HG03565 (cell line): ENCODE measurements at regions not wholly inside any gene's neighbourhood (a gene's known extent, or its start where the extent isn't known, plus 50 kb on each side); places are given as distances from the start of the nearest gene placed in this dataset.
"Not testable (repeated sequence)": the region's sequence is repeated elsewhere in the genome, so short reads cannot be mapped to it uniquely, and the experiment has no call there.

ENCODE experiments used
- ATAC-seq: cut with Tn5 transposase; IDR thresholded peaks from one replicate; pipeline ENCODE4 v1.9.1; 2021; ENCODE audit warnings: mild to moderate bottlenecking, moderate library complexity; ENCODE audit not compliant: unreplicated experiment

DNA sequence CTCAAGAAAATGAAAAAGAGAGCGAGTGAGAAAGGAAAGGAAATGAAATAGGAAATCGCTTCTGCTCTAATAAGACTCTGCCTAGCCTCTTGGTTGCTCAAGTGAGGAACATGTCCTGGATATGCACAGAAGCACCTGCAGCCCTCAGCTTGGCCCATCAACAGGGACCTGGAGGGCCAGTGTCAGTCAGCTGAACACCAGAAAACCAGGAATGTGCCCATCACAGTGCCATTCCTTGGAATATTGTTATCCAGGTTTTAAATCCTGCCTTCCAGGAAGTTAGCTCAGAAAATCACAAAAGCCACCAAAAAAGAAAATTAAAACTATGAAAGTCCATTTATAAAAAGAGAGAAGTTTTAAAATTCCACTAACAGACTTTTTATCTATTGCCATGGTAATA, 173.4 kb upstream of the TPM1 start:
- ATAC-seq: no peak

DNA sequence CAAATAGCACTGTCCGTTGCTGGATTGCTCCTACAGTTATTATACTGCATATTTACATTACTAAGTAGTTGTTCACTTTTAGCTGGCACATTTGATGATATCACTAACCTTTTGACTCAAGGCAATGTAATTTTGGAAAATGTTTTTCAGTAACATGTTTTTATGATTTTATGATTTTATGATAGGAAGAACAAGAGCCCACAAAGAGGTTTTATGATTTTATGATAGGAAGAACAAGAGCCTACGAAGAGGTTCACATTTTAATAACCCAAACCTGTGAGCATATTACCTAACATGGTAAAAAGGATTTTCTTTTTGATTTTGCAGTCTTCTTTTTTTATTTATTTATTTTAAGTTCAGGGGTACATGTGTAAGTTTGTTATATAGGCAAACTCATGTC, 172.3 kb upstream of the TPM1 start:
- ATAC-seq: no peak

DNA sequence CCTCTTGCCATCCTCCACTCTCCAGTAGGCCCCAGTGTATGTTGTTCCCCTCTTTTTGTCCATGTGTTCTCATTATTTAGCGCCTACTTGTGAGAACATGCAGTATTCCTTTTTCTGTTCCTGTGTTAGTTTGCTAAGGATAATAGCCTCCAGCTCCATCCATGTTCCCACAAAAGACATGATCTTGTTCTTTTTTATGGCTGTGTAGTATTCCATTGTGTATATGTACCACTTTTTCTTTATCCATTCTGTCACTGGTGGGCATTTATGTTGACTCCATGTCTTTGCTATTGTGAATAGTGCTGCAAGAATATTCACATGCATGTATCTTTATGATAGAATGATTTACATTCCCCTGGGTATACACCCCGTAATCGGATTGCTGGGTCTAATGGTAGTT, 171.8 kb upstream of the TPM1 start:
- not testable (repeated sequence) for ATAC-seq

DNA sequence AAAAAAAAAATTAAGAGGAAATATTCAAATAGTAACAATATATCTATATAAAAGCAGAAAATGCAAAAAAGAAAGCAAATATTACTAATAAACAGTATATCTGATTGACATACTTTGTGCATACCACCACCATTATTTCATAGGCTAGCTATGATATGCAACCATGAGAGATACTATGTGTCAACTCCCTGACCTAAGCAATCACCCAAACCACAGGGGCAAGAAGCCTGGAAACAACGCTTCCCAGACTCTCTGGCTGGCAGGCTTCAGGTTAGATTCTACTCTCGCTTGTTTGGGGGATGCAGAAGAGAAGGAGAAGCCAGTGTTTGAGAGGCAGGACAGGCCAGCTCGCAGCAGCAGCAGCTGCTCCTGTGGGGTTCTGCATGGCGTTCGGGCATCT, 169.3 kb upstream of the TPM1 start:
- no peak for ATAC-seq

DNA sequence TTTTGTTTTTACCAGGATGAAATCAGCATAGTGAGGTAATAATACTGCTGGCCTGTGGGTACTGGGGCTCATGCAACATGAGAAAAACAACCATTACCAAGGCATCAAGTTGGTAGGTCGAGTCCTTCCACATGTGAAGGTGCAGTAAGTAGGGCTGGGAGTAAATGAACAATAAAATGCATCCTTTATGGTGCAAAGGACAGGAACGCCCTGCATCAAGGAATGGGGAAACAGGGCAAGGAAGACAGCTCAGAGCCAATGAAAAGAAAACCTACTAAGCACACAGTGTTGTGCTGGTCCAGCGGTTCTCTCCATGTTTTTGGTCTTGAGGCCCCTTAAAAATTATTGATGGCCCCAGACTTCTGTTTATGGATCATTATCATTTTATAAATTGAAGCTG, 168.5 kb upstream of the TPM1 start:
- ATAC-seq: no peak

DNA sequence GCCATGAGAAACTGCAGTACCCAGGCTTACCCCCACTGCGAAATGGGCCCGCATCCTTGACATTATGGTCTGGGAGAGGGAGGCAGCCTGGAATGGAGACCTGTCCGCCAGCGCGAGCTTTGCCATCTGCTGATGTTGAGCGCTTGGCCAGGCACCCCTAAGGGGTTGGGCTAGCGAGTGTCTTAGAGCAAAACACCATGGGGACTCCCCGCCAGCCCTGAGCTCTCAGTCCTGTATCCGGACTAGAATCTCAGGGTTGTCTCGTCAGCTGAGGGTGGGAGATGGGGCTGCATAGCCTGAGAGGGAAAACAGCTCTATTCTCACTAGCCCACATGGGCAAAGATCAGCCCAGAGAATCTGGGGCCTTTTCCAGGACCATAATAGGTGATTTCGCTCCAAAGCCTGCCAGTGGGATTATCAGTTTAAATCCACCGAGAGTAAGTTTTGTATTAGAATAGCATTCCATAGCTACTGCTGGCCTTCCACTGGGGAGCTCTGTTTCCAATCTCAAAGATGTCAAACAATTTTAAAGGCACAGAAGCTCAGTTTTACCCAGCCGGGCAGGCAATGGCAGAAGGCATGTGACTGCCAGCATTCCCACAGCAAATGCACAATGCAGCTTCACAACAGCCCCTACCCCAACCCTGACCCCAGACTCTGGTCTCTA, 167.5 kb upstream of the TPM1 start:
- no peak for ATAC-seq

DNA sequence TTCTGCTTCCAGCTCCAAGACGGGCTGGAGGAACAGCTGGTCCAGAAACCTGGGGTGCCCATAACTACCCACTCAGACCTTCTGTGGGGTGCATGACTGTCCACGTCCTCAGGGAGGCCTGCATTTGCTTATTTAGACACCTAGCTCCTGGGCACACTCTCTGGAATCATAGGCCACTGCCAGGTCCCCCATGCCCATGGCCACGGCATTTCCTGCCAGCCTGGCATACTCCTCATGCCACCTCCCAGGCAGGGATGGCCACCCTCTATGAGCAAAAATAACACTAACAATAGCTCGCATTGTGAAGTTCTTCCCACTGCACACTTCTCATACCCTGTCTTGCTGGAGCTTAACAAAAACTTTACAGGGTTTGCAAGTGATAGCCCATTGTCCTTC, 166.9 kb upstream of the TPM1 start:
- no peak for ATAC-seq

DNA sequence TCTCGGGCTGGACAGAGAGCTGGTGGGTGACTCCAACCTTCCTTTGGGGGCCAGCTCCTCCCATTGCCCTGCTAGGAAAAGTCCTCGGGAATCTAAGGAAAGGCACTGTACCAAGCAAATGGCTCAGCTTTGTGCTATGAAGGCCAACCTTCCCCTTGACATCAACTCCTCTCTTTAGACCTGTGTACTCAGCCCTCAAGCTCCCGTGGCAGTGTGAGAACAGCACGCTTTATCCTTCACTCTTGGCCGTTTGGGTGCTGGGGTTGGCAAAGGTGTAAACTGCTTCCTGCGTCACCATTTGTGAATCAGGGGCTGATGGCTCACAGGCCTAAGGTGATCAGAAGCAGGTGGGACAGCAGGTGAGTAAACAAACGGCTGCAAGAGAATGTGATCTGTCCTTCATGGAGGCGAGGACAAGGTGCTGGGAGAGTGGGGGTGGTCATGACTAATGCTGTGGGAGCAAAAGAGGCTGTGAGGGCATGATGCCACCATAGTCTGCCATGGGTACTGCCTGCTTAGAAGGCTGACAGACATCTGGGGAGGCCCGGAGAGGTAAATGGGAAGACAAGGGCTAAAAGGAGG, 165.2 kb upstream of the TPM1 start:
- ATAC-seq: no peak

DNA sequence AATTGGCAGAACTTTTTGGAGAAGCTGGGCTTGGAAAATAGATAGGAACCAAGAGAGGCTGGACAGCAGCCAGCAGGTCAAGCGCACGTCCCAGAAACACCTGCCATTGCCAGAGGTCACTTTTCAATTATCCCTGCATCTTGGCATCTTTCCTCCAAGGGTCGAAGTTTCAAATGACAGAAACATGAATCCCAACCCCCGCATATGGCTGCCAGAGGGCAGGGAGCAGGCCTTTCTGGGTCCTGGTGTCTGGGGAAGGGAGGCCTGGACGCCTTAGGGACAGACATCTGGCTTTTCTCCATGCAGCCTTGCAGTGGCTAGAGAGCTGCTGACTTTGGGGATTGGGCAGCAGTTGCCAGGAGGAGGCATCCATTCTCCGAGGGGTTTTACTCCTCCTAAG, 164.5 kb upstream of the TPM1 start:
- no peak for ATAC-seq

DNA sequence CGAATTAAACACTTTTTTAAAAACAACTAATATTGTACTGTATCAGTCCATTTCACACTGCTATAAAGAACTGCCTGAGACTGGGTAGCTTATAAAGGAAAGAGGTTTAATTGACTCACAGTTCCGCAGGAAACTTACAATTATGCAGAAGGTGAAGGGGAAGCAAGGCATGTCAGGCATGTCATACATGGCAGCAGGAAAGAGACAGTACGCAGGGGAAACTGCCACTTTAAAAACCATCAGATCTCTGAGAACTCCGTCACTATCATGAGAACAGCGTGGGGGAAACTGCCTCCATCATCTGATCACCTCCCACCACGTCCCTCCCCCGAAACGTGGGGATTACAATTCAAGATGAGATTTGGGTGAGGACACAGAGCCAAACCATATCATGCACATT, 162.8 kb upstream of the TPM1 start:
- no peak for ATAC-seq

DNA sequence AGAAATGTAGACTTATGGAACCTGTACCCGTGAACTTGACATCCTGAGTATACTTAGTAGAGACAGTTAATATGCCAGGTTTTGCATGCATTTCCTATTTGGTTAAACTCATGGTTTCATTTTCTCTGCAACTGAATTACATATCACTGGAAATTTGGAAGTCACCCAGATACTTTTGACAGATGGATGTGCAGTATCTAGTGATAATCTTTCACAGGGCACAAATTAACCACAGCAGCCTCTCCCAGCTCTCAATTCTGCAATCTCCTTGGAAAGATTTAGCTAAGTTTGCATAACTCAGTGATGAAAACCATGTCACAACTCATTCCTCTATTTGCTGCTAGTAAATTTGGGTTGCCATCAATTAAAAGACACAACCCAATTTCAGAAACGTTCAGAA, 162.3 kb upstream of the TPM1 start:
- ATAC-seq: no peak

DNA sequence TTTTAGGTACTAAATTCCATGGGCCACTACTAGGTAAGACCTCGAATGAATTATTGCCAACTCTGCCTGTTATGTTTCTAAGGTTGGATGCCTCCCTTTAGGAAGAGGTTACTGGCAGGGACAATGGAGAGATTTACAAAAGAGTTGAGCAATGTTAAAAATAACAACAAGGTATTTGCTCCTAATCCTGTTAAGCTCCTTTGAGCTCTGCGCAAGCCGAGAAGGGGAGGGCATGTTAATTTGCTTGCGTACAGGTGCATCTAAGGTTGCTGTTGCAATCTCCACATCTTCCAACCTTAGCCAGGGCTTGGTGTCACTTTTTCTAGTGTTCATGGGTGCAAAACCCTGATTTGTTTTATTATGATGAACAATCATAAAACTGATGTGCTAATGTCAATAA, 161.5 kb upstream of the TPM1 start:
- no peak for ATAC-seq

DNA sequence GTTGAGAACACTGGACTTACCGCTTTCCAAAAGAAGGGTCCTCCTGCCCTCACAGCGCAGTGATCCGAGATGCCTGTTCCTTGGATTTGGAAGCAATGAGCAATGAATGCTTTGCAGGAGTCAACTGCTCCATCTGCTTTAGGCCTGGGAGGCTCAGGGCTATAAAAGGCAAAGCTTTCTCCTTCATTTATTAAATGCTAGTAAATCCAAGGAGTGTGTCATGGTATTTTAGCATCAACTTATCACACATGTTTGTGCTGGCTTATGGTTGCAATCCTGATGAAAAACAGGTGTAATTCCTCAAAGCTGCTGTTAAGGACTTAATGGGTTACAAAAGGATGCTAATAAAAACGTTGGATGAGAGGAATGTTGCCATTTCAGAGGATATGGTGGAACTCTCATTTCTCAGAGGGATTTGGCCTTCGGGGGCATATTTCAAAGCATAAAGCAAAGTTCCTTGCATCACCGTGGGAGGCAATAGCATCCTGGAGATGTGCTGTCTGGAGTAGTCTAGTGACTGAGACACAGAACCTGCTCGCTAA, 158.5 kb upstream of the TPM1 start:
- no peak for ATAC-seq

DNA sequence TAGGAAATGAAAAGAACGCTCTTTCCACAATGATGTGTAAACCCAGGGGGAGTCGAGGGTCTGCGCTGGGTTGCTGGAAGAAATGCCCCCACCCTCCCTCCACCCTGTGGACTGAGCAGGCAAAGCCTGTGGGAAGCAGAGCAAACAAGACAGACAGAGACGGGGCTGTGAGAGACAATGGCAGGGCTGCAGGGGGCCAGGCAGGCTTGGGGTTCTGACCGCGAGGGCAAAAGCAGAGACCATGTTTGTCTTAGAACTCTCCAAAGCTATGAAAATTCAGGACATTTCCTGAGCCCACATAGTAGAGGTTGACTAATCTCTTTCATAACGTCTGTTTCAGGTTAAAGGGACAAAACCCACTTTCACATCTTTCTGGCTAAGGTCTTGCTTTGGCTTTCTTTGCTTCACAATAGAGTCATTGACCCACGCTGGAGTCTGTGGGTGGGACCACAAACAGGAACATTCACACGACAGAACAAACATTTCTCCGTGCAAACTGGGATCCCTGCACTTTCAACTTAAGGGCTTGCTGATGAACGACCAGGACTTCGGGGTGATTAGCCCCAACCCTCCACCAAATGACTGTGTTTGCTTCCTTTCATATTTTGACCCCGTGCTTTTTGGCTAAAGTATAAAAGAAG, 156.0 kb upstream of the TPM1 start:
- ATAC-seq: no peak

DNA sequence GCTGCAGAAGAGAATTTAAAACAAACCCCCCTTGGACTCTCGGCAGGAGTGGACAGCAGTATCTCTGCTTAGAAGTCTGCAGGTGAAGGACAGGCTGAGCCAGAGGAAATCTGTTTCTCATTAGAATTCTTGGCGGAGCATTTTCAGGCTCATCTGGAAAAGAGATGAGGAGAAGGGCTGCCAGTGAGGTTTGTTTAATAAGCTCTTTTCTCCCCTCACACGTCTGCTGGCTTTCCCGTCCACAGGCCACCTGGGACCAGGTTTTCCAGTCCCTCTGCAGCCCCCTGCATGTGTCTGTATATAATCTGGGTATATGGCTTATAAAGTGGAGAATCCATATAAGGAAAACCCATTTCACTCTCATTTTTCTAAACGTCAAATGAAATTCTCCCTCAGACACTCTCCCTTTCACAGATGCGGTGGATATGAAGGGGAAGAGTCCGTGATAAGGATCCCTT, 155.4 kb upstream of the TPM1 start:
- ATAC-seq: no peak

DNA sequence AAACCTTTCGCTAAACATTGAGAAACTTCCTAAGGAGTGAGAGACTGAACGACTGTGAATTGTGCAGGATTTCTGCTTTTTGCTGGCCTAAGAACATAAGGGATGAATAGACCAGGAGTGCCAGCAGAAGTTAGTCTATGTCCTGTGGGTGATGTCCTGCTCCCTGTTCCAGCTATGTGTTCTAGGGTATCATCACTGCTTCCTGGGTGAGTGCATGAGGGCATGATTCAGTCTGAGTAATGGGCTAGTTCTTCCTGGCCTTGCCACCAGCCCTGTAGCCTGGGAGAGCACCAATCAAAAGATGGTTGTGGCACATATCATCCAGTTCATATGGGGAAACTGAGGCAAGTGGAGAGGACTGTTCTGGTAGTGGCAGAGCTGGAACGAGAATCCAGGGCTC, 153.9 kb upstream of the TPM1 start:
- no peak for ATAC-seq

DNA sequence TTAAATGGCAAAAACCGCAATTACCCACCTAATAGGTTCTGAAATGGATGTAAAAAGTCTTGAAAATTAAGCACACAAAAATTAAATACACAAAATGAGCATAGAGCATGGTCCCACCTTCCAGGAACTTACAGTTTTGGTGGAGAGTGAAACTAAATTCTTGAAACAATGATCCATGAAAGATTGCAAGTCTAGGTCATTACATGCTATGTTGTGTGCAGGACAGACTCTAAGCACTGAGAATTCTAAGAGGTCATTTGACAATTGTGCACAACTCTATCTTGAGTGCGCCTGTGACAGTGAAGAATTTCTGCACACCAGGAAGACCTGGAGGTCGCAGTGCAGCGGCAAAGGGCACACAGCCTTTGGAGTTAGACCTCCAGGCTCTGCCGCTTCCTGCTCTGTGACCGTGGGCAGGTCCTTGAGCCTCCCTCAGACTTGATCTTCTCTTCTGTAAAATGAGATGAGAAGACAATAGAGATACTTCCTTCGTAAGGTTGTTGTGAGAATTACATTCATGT, 153.3 kb upstream of the TPM1 start:
- no peak for ATAC-seq

DNA sequence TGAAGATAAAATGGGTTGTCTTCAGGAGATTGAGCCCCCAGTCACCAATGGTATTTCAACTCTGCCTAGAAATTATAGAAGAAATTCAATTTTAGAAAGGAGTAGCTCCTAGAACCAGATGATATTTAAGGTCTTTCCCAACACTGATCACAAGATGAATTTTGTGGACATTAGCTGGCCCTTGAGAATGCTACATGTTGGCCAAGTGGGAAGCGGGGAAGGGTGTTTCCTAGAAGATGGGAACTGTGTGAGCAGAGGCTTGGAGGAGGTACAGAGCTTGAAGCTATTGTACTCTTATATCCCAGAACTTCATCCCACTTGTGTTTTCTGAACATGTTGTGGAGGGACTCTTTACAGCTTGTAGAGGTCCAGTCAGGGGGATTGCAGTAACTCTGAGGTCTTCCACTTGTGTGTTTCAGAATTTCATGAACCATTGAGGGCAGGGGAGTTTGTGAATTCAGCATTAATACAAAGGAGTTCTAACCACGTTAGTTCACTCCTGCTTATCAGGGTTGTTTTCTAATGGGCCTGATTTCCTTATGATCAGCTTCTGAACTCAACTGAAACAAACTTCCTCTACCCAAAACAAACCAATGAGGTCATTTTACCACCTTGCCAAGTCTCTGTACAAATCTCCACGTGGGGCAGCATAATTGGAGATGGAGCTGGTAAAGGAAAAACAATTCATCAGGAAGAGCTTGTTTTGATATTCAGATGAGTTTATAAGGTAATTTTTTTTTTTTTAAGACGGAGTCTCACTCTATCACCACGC, 152.6 kb upstream of the TPM1 start:
- no peak for ATAC-seq

DNA sequence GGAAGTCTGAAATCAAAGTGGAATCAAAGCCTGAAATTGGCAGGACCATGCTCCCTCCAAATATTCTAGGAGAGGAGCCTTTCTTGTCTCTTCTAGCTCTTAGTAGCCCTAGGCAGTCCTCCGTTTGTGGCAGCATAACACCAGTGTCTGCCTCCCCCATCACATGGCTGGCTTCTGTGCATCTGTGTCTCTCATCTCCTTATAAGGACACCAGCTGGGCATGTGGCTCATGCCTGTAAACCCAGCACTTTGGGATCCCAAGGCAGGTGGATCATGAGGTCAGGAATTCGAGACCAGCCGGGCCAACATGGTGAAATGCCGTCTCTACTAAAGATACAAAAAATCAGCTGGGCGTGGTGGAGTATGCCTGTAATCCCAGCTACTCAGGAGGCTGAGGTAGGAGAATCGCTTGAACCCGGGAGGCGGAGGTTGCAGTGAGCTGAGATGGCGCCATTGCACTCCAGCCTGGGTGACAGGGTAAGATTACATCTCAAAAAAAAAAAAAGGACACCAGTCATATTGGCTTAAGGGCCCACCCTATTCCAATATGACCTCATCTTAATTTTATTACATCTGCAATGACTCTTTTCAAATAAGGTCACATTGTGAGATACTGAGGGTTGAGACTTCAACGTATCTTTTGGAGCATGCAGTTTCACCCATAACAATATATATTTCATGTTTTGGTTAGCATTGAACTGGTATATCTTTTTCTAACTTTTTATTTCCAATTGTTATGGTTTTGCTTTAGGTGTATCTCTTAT, 148.0 kb upstream of the TPM1 start:
- ATAC-seq: no peak

DNA sequence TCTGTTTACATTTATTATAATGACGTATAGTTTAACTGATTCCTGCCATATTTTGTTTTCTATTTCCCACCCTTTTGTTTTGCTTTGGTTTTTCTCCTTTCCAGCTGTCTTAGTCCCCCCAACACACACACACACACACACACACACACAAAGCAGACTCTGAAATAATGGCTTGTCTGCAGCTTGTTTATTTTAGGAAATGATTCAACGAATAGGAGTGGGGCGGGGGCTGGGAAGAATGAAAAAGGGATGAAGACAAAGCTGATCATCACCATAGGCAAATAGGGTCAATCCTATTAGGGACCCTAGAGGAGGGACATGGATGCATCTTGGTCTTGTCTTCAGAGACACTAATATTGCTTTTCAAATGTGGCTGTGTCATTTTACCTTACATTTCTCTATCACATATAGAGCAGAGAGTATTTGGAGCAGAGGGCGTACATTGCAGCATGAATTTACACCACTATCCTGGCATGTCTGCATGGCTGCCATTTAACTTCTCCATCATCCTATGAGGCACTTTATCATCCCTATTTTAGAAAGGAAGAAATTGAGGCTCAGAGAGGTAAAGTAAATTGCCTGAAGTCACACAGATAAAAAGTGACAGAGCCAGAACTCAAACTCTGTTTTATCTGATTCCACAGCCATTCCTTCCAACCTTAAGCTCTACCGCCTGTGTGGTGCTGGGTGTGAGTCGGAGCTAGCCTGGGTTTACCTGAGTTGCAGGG, 147.2 kb upstream of the TPM1 start:
- ATAC-seq: no peak
